DND-41 (cell line): ENCODE measurements at regions not wholly inside any gene's neighbourhood (a gene's known extent, or its start where the extent isn't known, plus 50 kb on each side); places are given as distances from the start of the nearest gene placed in this dataset.

Source experiments
- ATAC-seq: fragments of 200-7000 bp; cut with Tn5 transposase; 3 replicates; pipeline ENCODE4 v1.9.1; 2021; ENCODE audit warnings: low read depth; ENCODE audit not compliant: insufficient read depth
- DNase-seq: peaks from one replicate; pipeline ENCODE4 v3.0.0-alpha.2; 2020
- H2AFZ ChIP-seq: 2 replicates; pipeline ENCODE4 v1.6.0; 2012; ENCODE audit warnings: low read depth, low read length
- H3K27ac ChIP-seq: 2 replicates; pipeline ENCODE4 v1.5.1; 2012; ENCODE audit warnings: low read length, inconsistent platforms
- H3K27me3 ChIP-seq: fragments of 200-600 bp; sonication (generic); 2 replicates; pipeline ENCODE4 v1.6.0; 2012; ENCODE audit warnings: low read length, mild to moderate bottlenecking, inconsistent platforms; ENCODE audit not compliant: insufficient read depth, poor library complexity
- H3K36me3 ChIP-seq: 2 replicates; pipeline ENCODE4 v1.5.1; 2012; ENCODE audit warnings: low read length, inconsistent platforms; ENCODE audit not compliant: insufficient read depth
- H3K4me1 ChIP-seq: 2 replicates; pipeline ENCODE4 v1.5.1; 2012; ENCODE audit warnings: mild to moderate bottlenecking, low read length; ENCODE audit not compliant: insufficient read depth
- H3K4me2 ChIP-seq: 2 replicates; pipeline ENCODE4 v1.6.0; 2012; ENCODE audit warnings: mild to moderate bottlenecking, moderate library complexity, low read length, inconsistent platforms; ENCODE audit not compliant: insufficient read depth
- H3K4me3 ChIP-seq, 2 experiments: fragments of 200-600 bp in 1 of 2; shearing (Covaris generic) in 1 of 2; 2 replicates each; pipeline ENCODE4 v1.5.1; 2012 to 2016; ENCODE audit warnings: inconsistent platforms in 2 of 2, low read length in 2 of 2, mild to moderate bottlenecking in 2 of 2, low read depth in 1 of 2, moderate library complexity in 1 of 2
- H3K79me2 ChIP-seq: 2 replicates; pipeline ENCODE4 v1.6.0; 2012; ENCODE audit warnings: low read length, inconsistent platforms; ENCODE audit not compliant: insufficient read depth
- H3K9ac ChIP-seq: 2 replicates; pipeline ENCODE4 v1.6.0; 2012; ENCODE audit warnings: low read depth, mild to moderate bottlenecking, inconsistent platforms, low read length, moderate library complexity
- H3K9me3 ChIP-seq: 2 replicates; pipeline ENCODE4 v1.5.1; 2012; ENCODE audit warnings: low read length, moderate library complexity, mild to moderate bottlenecking, inconsistent platforms; ENCODE audit not compliant: insufficient read depth, severe bottlenecking
- H4K20me1 ChIP-seq: 2 replicates; pipeline ENCODE4 v1.6.0; 2012; ENCODE audit warnings: low read length; ENCODE audit not compliant: insufficient read depth
- EZH2 ChIP-seq: IDR thresholded peaks from 3 replicates; pipeline ENCODE4 v1.6.1; 2012; ENCODE audit warnings: borderline replicate concordance, low read depth, mild to moderate bottlenecking, moderate library complexity, low read length, inconsistent platforms; ENCODE audit not compliant: severe bottlenecking
- TF ChIP-seq, protein P1 (sequence below): IDR thresholded peaks from 2 replicates; pipeline ENCODE4 v1.5.1; 2012; ENCODE audit warnings: borderline replicate concordance, low read length, moderate library complexity, mild to moderate bottlenecking; ENCODE audit not compliant: poor library complexity, severe bottlenecking; ENCODE audit errors: extremely low read depth

- H3K27ac ChIP-seq, result no peak overlapping the region
- no peaks in the 10 kb centered on the region for H3K27me3 ChIP-seq
- no peaks in the 10 kb centered on the region for H4K20me1 ChIP-seq
- no peaks in the 10 kb centered on the region for H3K36me3 ChIP-seq
- TF ChIP-seq EZH2, result no peak
- TF ChIP-seq, protein P1, sequence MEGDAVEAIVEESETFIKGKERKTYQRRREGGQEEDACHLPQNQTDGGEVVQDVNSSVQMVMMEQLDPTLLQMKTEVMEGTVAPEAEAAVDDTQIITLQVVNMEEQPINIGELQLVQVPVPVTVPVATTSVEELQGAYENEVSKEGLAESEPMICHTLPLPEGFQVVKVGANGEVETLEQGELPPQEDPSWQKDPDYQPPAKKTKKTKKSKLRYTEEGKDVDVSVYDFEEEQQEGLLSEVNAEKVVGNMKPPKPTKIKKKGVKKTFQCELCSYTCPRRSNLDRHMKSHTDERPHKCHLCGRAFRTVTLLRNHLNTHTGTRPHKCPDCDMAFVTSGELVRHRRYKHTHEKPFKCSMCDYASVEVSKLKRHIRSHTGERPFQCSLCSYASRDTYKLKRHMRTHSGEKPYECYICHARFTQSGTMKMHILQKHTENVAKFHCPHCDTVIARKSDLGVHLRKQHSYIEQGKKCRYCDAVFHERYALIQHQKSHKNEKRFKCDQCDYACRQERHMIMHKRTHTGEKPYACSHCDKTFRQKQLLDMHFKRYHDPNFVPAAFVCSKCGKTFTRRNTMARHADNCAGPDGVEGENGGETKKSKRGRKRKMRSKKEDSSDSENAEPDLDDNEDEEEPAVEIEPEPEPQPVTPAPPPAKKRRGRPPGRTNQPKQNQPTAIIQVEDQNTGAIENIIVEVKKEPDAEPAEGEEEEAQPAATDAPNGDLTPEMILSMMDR, result no peak
- no peak overlapping the region for H3K4me2 ChIP-seq
- H3K4me3 ChIP-seq, result no peak overlapping the region
- DNase-seq (no peak), ATAC-seq (no peak)
- no peak overlapping the region for H3K9ac ChIP-seq
- no peaks in the 10 kb centered on the region for H3K79me2 ChIP-seq
- no peaks in the 10 kb centered on the region for H3K9me3 ChIP-seq
- no peaks in the 10 kb centered on the region for H3K4me1 ChIP-seq
- H2AFZ ChIP-seq, result no peak overlapping the region
Observed at GRCh38 chr15:38893925-38894242, 329.3 kb upstream of the RASGRP1 start.

- Histone ChIP-seq H2AFZ (no peak overlapping the region), H3K79me2 (no peaks in the 10 kb centered on the region), H3K27ac (no peak overlapping the region), H3K4me2 (no peak overlapping the region), H3K36me3 (no peaks in the 10 kb centered on the region), H3K9me3 (no peaks in the 10 kb centered on the region), H3K9ac (no peak overlapping the region), H3K27me3 (no peaks in the 10 kb centered on the region), H3K4me3 (no peak overlapping the region), H4K20me1 (no peaks in the 10 kb centered on the region), H3K4me1 (no peaks in the 10 kb centered on the region)
- TF ChIP-seq EZH2, result no peak
- TF ChIP-seq, protein P1, result no peak
- no peak for DNase-seq
- ATAC-seq, result no peak
Observed at GRCh38 chr15:38894243-38894948, 329.8 kb upstream of the RASGRP1 start.

DNA sequence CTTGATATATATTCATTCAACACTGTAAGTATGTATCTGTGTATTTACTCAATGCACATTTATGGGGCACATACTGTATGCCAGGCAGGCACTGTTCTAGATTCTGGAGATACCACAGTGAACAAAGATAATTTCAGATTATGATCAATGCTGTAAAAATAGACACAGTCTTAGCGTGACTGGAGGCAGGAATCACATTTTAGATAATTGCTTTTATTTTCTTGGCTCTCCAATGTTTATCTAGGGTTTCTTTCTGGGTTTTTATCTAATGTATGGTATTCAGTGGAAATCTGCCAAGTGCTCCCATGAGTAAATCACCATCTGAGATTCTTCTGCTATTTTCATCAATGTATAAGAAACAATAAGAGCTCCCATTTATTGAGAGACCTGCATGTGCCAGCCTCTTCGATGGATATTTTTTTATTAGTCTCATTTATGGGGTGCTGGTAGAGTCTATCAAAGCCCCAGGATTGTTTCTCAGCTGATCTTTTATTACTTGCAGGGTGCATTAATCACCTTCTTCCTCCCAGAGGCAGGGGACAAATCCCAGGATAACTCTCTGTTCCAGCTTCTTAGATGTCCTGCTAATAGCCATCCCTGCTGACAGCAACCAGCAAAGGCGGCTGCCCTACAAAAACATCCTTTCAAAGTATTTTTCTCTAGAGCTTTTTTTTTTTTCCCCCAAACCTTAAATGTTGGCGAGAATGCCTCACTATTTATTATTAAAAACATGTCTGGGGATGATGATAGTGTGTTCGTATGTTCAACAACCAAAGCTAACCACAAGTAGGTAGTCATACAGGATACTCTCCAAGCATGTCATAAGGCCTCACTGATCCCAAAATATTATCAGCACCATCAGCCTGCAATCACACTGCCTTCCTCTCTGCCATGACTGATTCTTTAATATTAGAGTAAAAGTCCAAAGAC lies 331.0 kb upstream of the RASGRP1 start:
- Histone ChIP-seq H3K36me3 (no peaks in the 10 kb centered on the region), H3K4me2 (no peak overlapping the region), H3K79me2 (no peaks in the 10 kb centered on the region), H3K9ac (no peak overlapping the region), H3K9me3 (no peaks in the 10 kb centered on the region), H4K20me1 (no peaks in the 10 kb centered on the region), H3K4me3 (no peak overlapping the region), H3K27me3 (no peaks in the 10 kb centered on the region), H3K27ac (no peak overlapping the region), H3K4me1 (no peaks in the 10 kb centered on the region), H2AFZ (no peak overlapping the region)
- no peak for ATAC-seq
- no peak for TF ChIP-seq EZH2
- TF ChIP-seq, protein P1, result no peak
- DNase-seq, result no peak
